Erythroblast (primary cell): ENCODE measurements at regions not wholly inside any gene's neighbourhood (a gene's known extent, or its start where the extent isn't known, plus 50 kb on each side); places are given as distances from the start of the nearest gene placed in this dataset.
"Not testable (repeated sequence)": the region's sequence is repeated elsewhere in the genome, so short reads cannot be mapped to it uniquely, and the experiment has no call there.

Experiments
- GATA1 ChIP-seq: IDR thresholded peaks from 2 replicates; pipeline ENCODE4 v1.6.1; 2011; ENCODE audit warnings: low read depth, mild to moderate bottlenecking, control low read depth, low read length, moderate library complexity
- POLR2A ChIP-seq: IDR thresholded peaks from 2 replicates; pipeline ENCODE4 v1.6.1; 2011; ENCODE audit warnings: mild to moderate bottlenecking, low read length

DNA sequence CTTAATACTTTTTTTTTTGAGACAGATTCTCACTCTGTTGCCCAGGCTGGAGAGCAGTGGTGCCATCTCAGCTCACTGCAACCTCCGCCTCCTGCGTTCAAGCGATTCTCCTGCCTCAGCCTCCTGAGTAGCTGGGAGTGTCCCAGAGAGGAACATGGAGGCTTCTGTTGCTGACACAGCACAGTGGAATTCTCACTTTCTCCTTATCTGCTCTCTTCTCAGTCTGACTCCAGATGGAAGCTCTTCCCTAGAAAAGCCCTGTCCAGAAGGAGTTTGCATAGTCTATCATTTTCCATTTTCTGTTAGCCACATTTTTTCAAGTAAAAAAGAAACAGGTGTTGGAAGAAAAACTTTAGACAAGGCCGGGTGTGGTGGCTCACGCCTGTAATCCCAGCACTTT, 98.5 kb upstream of the KIF26B start:
- TF ChIP-seq POLR2A, GATA1: not testable (repeated sequence)
